B cell (primary cell): ENCODE measurements at regions not wholly inside any gene's neighbourhood (a gene's known extent, or its start where the extent isn't known, plus 50 kb on each side); places are given as distances from the start of the nearest gene placed in this dataset.
A peak's percentile ranks its signal among the peaks of the same experiment; 100 is the strongest.

ENCODE experiments used
- ATAC-seq: fragments of 200-7000 bp; cut with Tn5 transposase; one replicate; pipeline ENCODE4 v1.10.0; 2021; ENCODE audit warnings: low read depth, mild to moderate bottlenecking, moderate number of reproducible peaks, moderate library complexity
- CTCF ChIA-PET: fragments of 350-600 bp; sonication (Branson Sonifier 250); formaldehyde crosslinking; loops from one replicate; lab custom pipeline; 2021; ENCODE audit warnings: antibody characterized with exemption, inconsistent platforms; lab: Charles Lee
- POLR2A ChIA-PET: fragments of 350-600 bp; sonication (Branson Sonifier 250); formaldehyde crosslinking; loops from one replicate; lab custom pipeline; 2021; ENCODE audit warnings: antibody characterized with exemption; lab: Charles Lee
- DNase-seq: peaks from one replicate; pipeline ENCODE4 v3.0.0; 2013
- H2AFZ ChIP-seq: 2 replicates; pipeline ENCODE4 v1.6.1; 2012; ENCODE audit warnings: mild to moderate bottlenecking, low read depth, low read length; ENCODE audit not compliant: insufficient read depth, poor library complexity, severe bottlenecking
- H3K27ac ChIP-seq, 2 donors: 1 replicate in 1 of 2; 2 replicates in 1 of 2; pipeline ENCODE4 v1.5.1; 2012 to 2013; ENCODE audit warnings: low read length in 2 of 2, mild to moderate bottlenecking in 2 of 2, moderate library complexity in 1 of 2
- H3K27me3 ChIP-seq, 4 experiments: fragments of 200-600 bp in 1 of 4; sonication (generic) in 1 of 4; replicated peaks in 1 of 4; 1 replicate in 2 of 4; 2 replicates in 2 of 4; pipeline versions ENCODE4 v1.6.1 to v1.7.0; 2013 to 2016; ENCODE audit warnings: low read length in 3 of 4, mild to moderate bottlenecking in 2 of 4, mixed read lengths in 1 of 4, moderate library complexity in 1 of 4; ENCODE audit not compliant: insufficient read depth in 4 of 4, control insufficient read depth in 3 of 4; ENCODE audit errors: control extremely low read depth in 1 of 4
- H3K36me3 ChIP-seq, 2 experiments: replicated peaks in 1 of 2; 1 replicate in 1 of 2; 2 replicates in 1 of 2; pipeline versions ENCODE4 v1.6.1 to v1.7.1; 2013; ENCODE audit warnings: low read length in 1 of 2; ENCODE audit not compliant: insufficient read depth in 2 of 2, control insufficient read depth in 1 of 2; ENCODE audit errors: control extremely low read depth in 1 of 2, extremely low read depth in 1 of 2
- H3K4me1 ChIP-seq, 2 donors: fragments of 200-600 bp in 1 of 2; sonication (generic) in 1 of 2; 1 replicate in 1 of 2; 2 replicates in 1 of 2; pipeline versions ENCODE4 v1.5.1 to v1.6.1; 2013 to 2017; ENCODE audit warnings: low read length in 2 of 2; ENCODE audit not compliant: control insufficient read depth in 2 of 2, insufficient read depth in 2 of 2
- H3K4me2 ChIP-seq: replicated peaks from 2 replicates; pipeline ENCODE3; 2012; ENCODE audit warnings: mild to moderate bottlenecking, low read depth, low read length; ENCODE audit not compliant: poor library complexity, severe bottlenecking
- H3K4me3 ChIP-seq, 5 experiments: fragments of 200-600 bp in 1 of 5; sonication (generic) in 1 of 5; 1 replicate in 3 of 5; 2 replicates in 2 of 5; pipeline versions ENCODE4 v1.5.1 to v1.7.0; 2011 to 2016; ENCODE audit warnings: low read length in 4 of 5, mild to moderate bottlenecking in 4 of 5, low read depth in 2 of 5, control low read depth in 1 of 5, moderate library complexity in 1 of 5; ENCODE audit not compliant: insufficient read depth in 1 of 5; ENCODE audit errors: control extremely low read depth in 1 of 5, extremely low read depth in 1 of 5
- H3K79me2 ChIP-seq: fragments of 200-600 bp; sonication (generic); one replicate; pipeline ENCODE4 v1.6.0; 2016; ENCODE audit warnings: low read length; ENCODE audit not compliant: control insufficient read depth, insufficient read depth
- H3K9ac ChIP-seq: fragments of 200-600 bp; sonication (generic); 2 replicates; pipeline ENCODE4 v1.6.1; 2017; ENCODE audit warnings: mild to moderate bottlenecking, low read length, moderate library complexity
- H3K9me3 ChIP-seq, 3 donors: one replicate each; pipeline versions ENCODE4 v1.6.1 to v1.7.1; 2013; ENCODE audit warnings: low read length in 2 of 3; ENCODE audit not compliant: control insufficient read depth in 2 of 3, insufficient read depth in 1 of 3; ENCODE audit errors: control extremely low read depth in 1 of 3
- H4K20me1 ChIP-seq: 2 replicates; pipeline ENCODE4 v1.6.0; 2012; ENCODE audit warnings: mild to moderate bottlenecking, low read length; ENCODE audit not compliant: insufficient read depth, control insufficient read depth, poor library complexity, severe bottlenecking
- H3K27ac Mint-ChIP-seq: one replicate; pipeline ENCODE4 v1.8.0; 2021; ENCODE audit warnings: mixed read lengths
- H3K27me3 Mint-ChIP-seq: one replicate; pipeline ENCODE4 v1.8.0; 2021; ENCODE audit warnings: mixed read lengths
- H3K4me1 Mint-ChIP-seq: one replicate; pipeline ENCODE4 v1.8.0; 2021; ENCODE audit warnings: mixed read lengths
- H3K4me3 Mint-ChIP-seq: one replicate; pipeline ENCODE4 v1.8.0; 2021; ENCODE audit warnings: mixed read lengths
- H3K9me3 Mint-ChIP-seq: one replicate; pipeline ENCODE4 v1.8.0; 2022; ENCODE audit warnings: mixed read lengths; ENCODE audit not compliant: insufficient read depth
- CTCF ChIP-seq: fragments of 200-600 bp; IDR thresholded peaks from one replicate; pipeline ENCODE4 v1.8.0; 2022; ENCODE audit warnings: antibody characterized with exemption, mild to moderate bottlenecking
- EZH2 ChIP-seq: IDR thresholded peaks from 2 replicates; pipeline ENCODE4 v1.6.1; 2012; ENCODE audit warnings: borderline replicate concordance, low read depth, mild to moderate bottlenecking, moderate library complexity, low read length; ENCODE audit not compliant: insufficient read depth, poor library complexity, severe bottlenecking
- WGBS: methylation state at CpG from one replicate; pipeline ENCODE4 v1.1.5; 2013; ENCODE audit warnings: missing lambda C conversion rate; ENCODE audit not compliant: insufficient coverage; 5-methylcytosine and 5-hydroxymethylcytosine counted together
- intact Hi-C: fragments of 100-400 bp; cut with micrococcal nuclease; formaldehyde crosslinking; loops from one replicate; pipeline ENCODE4 v1.10.0; 2022

DNA sequence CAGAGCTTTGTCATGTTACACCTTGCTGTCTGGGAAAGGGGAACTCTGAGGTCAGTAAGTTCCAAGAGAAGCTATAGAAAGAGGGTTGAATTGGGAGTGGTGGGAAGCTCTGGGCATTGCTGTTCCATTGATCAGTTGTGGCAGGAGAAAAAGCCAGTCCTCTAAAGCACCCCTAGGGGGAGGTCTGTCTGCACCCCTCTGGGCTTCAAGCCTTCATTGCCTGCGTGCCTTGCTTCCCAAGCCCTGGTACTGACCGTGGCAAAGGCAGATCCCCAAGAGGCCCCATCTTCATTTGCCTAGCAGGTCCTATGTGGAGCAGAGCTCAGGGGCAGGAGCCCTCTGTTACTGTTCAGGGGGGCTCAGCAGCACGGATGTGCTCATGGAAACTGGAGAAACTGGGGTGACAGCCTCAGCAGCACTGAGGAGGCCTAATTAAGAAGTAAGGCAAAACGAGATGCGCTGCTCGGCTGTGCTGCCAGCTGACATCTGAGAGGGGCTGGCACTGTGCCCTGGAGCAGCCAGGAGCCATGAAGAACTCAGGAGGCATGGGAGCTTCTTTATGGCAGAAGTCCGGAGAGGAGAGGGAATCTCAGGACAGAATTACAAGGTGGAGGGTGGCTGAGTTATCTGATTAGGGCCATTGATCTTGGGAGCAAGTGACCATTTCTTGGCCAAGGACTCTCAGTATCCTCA is 270.9 kb downstream of the RPLP1 start:
- Mint-ChIP-seq H3K9me3 (no peaks in the 10 kb centered on the region), H3K4me1 (peaks cover 59% of the 10 kb centered on the region), H3K27ac (peak overlapping the region; percentile 7), H3K27me3 (peaks cover 14% of the 10 kb centered on the region), H3K4me3 (no peak overlapping the region)
- Histone ChIP-seq H3K4me1 (peaks cover 39 to 66% of the 10 kb centered on the region in 2 donors), H2AFZ (no peak overlapping the region), H3K9me3 (peaks cover 0 to 3% (median 1%) of the 10 kb centered on the region in 3 donors), H3K9ac (no peak overlapping the region), H3K27me3 (peaks cover 0 to 23% (median 5%) of the 10 kb centered on the region in 4 experiments), H3K36me3 (no peaks in the 10 kb centered on the region), H3K79me2 (no peaks in the 10 kb centered on the region), H3K4me3 (no peak overlapping the region), H3K27ac (no peak overlapping the region), H3K4me2 (no peak overlapping the region), H4K20me1 (no peaks in the 10 kb centered on the region)
- no peak for TF ChIP-seq EZH2
- no peak for TF ChIP-seq CTCF
- ChIA-PET CTCF (interaction anchor here (1.1 to 2.0 kb wide), 4 partner anchors 10 to 259 kb away, joined by 3 to 6 read pairs (median 4); no protein-coding TSS in a partner anchor), POLR2A (interaction anchor here (0.6 kb wide), 1 partner anchor 28 kb away, joined by 5 read pairs; no protein-coding TSS in a partner anchor)
- WGBS, result 92% methylated on average over 7 of the region's 7 CpGs
- DNase-seq, result no peak
- intact Hi-C loops, result loop anchor here (10.0 kb wide), 1 partner anchor 91 kb away; no protein-coding TSS in a partner anchor
- ATAC-seq, result no peak

- peaks cover 0 to 23% (median 5%) of the 10 kb centered on the region in 4 experiments for H3K27me3 ChIP-seq
- H3K27ac Mint-ChIP-seq, result no peak overlapping the region
- TF ChIP-seq CTCF (no peak), EZH2 (no peak)
- H3K9me3 Mint-ChIP-seq, result no peaks in the 10 kb centered on the region
- DNase-seq (no peak), ATAC-seq (no peak)
- no peak overlapping the region for H3K4me2 ChIP-seq
- peaks cover 58% of the 10 kb centered on the region for H3K4me1 Mint-ChIP-seq
- no peak overlapping the region for H3K4me3 ChIP-seq
- ChIA-PET CTCF (interaction anchor here (0.9 to 2.0 kb wide), 5 partner anchors 9 to 158 kb away, joined by 3 to 6 read pairs (median 4); no protein-coding TSS in a partner anchor), POLR2A (interaction anchor here (0.6 kb wide), 1 partner anchor 27 kb away, joined by 5 read pairs; no protein-coding TSS in a partner anchor)
- no peak overlapping the region for H3K9ac ChIP-seq
- H3K9me3 ChIP-seq, result peaks cover 0 to 3% (median 1%) of the 10 kb centered on the region in 3 donors
- 93% methylated on average over 2 of the region's 3 CpGs for WGBS
- H3K27ac ChIP-seq, result no peak overlapping the region
- intact Hi-C loops, result loop anchor here (10.0 kb wide), 1 partner anchor 90 kb away; no protein-coding TSS in a partner anchor
- peaks cover 14% of the 10 kb centered on the region for H3K27me3 Mint-ChIP-seq
- H2AFZ ChIP-seq, result no peak overlapping the region
- H3K4me3 Mint-ChIP-seq, result no peak overlapping the region
- no peaks in the 10 kb centered on the region for H3K79me2 ChIP-seq
- no peaks in the 10 kb centered on the region for H4K20me1 ChIP-seq
- H3K4me1 ChIP-seq, result peaks cover 34 to 61% of the 10 kb centered on the region in 2 donors
- H3K36me3 ChIP-seq, result no peaks in the 10 kb centered on the region
Observed at GRCh38 chr15:69724333-69724732, 271.7 kb downstream of the RPLP1 start.
